Frontal cortex (tissue), 3 donors: ENCODE measurements at regions not wholly inside any gene's neighbourhood (a gene's known extent, or its start where the extent isn't known, plus 50 kb on each side); places are given as distances from the start of the nearest gene placed in this dataset.
"Not testable (repeated sequence)": the region's sequence is repeated elsewhere in the genome, so short reads cannot be mapped to it uniquely, and the experiment has no call there.

ENCODE experiments used
- DNase-seq, 2 donors: peaks; one replicate each; pipeline ENCODE4 v3.0.0; 2012; ENCODE audit warnings: low spot score in 2 of 2
- FAIRE-seq: peaks from 2 replicates; lab custom pipeline; 2012; peaks lifted over from hg19 to GRCh38; lab: Jason Lieb, UNC
- donor health status: control.
- donor health status: control.
- donor health status: control.

GRCh38 chr4:38396845-38397547, 267.0 kb upstream of the KLF3 start:
- FAIRE-seq, result no peak
- no peak for DNase-seq

DNA sequence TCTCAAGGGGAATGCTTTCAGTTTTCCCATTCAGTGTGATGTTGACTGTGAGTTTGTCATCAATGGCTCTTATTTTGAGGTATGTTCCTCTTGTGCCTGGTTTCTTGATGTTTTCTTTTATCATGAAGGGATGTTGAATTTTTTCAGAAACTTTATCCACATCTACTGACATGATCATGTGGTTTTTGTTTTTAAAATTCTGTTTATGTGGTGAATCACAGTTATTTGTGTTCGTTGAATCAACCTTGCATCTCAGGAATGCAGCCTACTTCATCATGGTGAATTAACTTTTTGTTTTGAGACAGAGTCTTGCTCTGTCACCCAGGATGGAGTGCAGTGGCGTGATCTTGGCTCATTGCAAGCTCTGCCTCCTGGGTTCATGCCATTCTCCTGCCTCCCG, 263.1 kb upstream of the KLF3 start:
- FAIRE-seq, result no peak

GRCh38 chr4:38406243-38406642, 257.8 kb upstream of the KLF3 start:
- DNase-seq (no peak), FAIRE-seq (no peak)

More for the DNA sequence above, 263.1 kb upstream of the KLF3 start:
- no peak for DNase-seq

DNA sequence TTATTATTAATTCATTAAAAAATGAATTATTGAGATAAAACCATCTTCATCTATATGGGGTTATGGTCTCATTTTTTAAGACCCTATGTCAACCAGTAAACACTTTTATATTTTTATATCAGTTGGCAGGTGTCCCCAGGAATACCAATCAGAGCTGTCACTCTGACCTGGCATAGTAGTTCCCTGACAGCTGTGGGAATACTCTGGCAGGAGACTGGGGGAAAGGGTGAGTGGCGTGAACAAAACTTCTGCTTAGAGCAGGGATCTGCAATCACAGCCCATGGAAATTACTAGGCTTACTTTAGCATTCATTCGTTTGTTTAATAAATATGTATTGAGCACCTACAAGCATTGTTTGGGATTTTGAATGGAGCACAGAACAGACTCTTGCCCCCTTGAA, 254.1 kb upstream of the KLF3 start:
- FAIRE-seq (no peak), DNase-seq (no peak)

DNA sequence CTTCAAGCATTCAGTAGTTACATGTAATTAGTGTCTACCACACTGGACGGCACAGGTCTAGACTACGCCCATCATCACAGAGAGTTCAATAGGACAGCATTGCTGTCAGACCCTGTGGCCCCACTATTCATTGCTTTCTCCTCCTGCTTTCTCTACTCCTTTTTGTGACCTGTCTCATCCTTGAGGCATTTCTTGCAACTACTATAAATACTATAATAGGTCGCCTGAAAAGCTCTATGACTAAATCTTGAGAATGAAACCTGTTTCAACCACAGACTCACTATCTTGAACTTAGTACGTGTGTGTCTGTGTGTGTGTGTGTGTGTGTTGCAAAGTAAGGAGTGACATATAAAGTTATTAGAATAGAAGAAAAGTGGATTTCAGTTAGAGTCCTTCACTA, 252.9 kb upstream of the KLF3 start:
- DNase-seq (no peak), FAIRE-seq (no peak)

DNA sequence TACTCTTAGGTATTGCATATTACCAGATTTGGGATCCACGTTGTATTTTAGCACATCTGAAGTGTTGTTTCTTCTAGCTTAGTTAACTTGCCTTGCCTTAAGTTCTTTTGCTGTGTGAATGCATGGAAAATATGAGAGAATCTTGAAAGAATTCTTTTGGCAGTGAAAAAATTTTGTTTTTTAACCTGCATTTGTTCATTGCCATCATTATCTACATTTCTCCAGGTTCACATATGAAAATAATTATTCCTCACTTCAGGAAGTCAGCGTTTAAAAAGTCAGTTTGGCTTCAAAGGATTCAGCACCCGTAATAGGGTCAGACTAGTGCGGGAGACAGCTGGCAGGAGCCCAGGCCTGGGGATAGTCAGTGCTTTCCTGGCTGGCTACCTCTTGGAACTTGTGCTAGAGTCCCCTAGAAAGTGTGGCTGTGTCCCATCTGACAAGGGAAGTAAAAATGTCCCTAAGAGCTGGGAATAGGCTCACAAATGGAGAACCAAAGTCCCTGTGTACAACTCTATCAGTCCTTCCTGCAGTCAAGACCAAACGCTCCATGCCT, 251.9 kb upstream of the KLF3 start:
- FAIRE-seq, result no peak
- DNase-seq, result no peak

DNA sequence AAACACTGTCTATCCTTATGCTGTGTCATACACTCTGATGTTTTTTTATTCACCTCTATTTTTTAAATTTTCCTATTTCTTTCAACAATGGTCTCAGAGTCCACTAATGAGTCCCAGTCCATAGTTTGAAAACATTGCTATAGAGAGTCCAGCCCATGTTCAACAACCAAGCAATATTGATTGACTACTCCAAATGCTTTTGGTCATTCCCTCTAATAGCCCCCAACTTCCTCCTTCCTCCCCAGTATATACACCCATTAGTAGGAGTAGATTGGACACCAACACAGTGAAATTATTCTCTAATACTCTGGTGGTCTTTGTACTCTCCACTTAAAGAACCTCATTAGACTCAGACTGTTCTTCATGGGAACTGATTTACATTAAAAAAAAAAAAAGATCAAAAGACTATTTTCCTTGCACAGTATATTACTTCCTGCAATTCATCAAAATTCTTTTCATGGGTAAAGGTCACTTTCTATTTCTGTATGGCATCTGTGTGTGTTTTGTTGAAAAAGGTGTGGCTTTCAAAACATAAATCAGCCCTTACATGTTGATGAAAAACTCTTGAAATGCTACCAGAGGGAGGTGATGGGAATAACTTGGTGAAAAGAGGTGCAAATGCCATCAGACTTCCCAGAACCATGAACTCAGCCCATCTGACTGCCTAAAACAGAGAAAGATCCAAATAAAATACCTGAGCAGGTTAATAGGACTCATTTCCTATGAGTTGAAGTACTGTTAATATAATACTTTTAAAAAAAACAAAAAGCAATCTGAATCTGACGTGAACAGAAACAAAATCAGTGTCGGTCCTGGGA, 250.3 kb upstream of the KLF3 start:
- DNase-seq (no peak), FAIRE-seq (no peak)

GRCh38 chr4:38414410-38414809, 249.6 kb upstream of the KLF3 start:
- no peak for FAIRE-seq

DNA sequence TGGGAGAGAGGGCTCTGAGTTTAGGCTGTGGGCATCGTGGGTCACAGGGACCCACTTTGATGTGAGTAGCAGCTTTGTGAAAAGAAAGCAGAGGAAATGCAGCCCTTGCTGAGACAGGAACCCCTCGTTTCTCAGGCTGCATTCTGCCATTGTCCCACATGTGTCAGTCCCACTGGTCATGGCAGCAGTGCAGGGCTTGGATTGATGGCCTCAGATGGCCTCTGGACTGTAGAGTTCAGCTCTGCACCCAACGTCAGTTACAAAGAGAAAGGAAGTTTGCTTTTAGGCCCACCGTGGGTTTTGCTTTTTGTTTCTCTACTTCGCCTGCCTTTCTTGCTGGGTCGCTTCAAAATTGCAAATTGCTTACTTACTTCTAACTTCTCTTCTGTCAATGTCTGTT, 248.3 kb upstream of the KLF3 start:
- DNase-seq, result no peak
- no peak for FAIRE-seq

More at GRCh38 chr4:38414410-38414809, 249.6 kb upstream of the KLF3 start:
- no peak for DNase-seq

GRCh38 chr4:38416450-38417014, 247.5 kb upstream of the KLF3 start:
- DNase-seq (no peak), FAIRE-seq (no peak)

DNA sequence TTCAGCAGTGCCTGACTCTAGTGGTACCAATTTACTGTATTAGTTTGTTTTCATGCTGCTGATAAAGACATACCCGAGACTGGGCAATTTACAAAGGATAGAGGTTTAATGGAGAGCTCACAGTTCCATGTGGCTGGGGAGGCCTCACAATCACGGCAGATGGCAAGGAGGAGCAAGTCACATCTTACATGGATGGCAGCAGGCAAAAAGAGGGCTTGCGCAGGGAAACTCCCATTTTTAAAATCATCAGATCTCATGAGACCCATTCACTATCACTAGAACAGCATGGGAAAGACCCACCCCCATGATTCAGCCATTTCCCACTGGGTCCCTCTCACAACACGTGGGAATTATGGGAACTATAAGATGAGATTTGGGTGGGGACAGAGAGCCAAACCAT, 243.7 kb upstream of the KLF3 start:
- FAIRE-seq, DNase-seq: not testable (repeated sequence)

DNA sequence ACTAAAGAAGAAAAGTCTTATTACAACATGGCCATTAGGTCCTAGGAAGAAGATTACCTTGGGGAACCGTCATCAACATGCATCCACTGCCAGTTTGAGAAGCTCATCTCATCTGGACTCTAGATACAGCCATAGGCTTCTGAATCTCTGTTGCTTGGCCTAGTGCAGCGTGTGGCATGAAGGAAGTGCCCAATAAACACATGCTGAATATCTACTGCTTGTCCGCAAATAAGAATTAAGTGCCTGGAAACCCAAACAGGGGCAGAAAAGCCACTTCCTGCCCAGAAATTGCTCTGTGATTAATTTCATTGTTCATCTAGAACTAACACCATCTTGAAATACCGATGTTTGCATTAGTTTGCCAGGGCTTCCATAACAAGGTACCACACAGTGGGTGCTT, 241.1 kb upstream of the KLF3 start:
- no peak for DNase-seq
- no peak for FAIRE-seq

GRCh38 chr4:38424151-38424871, 239.7 kb upstream of the KLF3 start:
- FAIRE-seq, result no peak

GRCh38 chr4:38426532-38426931, 237.5 kb upstream of the KLF3 start:
- FAIRE-seq, result no peak

More at GRCh38 chr4:38424151-38424871, 239.7 kb upstream of the KLF3 start:
- DNase-seq, result peak in 1 of 2 donors; percentile 6

DNA sequence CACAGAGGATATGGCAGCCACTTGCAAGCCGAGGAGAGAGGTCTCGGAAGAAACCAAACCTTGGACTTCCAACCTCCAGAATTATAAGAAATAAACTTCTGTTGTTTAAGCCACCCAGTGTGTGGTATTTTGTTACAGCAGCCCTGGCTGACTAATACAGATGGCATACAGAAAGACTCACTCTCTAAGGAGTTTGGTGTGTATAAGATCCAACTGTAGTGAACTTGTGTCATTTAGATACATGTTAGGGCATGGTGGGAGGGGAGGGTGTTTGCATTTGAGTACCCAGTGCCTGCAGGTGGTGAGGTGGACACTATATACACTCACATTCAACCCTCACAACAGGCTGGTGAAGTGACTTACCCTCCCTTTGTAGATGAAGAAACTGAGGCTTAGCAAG, 233.2 kb upstream of the KLF3 start:
- DNase-seq (no peak), FAIRE-seq (no peak)

More at GRCh38 chr4:38426532-38426931, 237.5 kb upstream of the KLF3 start:
- no peak for DNase-seq

- no peak for DNase-seq
- no peak for FAIRE-seq
Observed at GRCh38 chr4:38442073-38442788, 221.8 kb upstream of the KLF3 start.

DNA sequence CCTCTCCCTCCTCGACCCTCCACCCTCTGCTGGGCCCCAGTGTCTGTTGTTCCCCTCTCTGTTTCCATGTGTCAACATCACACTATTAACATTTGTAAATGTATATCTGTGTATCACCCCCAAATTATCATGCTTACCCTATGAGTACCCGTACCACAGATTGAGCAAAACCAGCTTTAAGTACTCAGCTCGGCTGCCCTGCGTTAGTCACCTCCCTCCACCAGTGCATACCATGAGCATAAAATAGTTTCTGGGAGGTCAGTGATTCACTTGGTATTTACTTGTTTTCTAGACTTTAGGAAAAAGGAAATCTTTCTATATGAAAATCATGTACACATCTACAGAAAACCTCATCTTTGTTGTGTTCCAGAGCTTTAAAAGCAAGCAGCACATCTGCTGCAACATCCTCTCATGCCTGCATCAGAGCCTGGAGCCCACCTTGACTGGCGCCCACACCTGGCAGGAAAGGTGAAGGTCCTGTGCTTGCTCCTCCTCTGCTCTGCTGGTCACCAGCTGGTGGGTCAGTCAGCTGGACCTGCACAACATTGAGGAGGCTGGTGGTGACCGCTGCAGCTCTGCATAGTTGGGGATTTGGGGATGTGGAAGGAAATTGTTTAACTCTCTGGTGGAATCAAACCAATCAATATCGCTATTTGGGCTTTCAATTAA, 214.4 kb upstream of the KLF3 start:
- no peak for FAIRE-seq
- no peak for DNase-seq

DNA sequence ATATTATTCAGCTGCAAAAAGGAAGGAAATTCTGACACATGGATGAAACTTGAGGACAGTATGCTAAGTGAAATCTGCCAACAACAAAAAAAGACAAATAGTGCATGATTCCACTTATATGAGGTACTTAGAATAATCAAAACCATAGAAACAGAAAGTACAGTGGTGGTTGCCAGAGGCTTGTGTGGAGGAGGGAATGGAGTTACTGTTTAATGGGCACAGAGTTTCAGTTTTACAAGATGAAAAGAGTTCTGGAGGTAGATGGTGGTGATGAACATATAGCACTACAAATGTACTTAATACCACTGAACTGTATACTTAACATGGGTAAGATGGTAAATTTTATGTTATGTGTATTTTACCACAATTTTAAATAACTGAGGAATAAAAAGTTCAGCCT, 212.0 kb upstream of the KLF3 start:
- no peak for FAIRE-seq
- DNase-seq, result no peak

DNA sequence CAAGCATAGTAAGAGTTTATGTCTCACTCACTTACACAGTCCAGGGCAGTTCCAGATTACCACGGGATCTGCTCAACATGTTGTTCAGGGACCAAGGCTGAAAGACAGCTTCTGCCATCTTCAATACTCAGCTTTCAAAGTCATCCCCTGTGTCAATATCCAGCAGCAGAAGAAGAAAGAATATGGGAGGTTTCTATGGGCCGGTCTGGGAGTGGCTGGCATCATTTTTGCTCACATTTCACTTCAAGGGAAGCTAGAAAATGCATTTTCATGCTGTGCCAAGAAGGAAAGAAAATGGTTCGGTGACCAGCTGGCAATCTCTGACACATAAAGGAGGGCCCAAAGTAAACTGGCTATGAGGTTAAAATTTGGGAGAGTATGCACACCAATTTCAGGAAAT, 211.5 kb upstream of the KLF3 start:
- no peak for DNase-seq
- no peak for FAIRE-seq
